Lower leg skin (tissue), 4 donors: ENCODE measurements at regions not wholly inside any gene's neighbourhood (a gene's known extent, or its start where the extent isn't known, plus 50 kb on each side); places are given as distances from the start of the nearest gene placed in this dataset.

ENCODE experiments used
- DNase-seq, 2 donors: peaks; one replicate each; pipeline ENCODE4 v3.0.0-alpha.2; 2019; ENCODE audit warnings: low spot score in 2 of 2
- H3K4me3 ChIP-seq: fragments of 200-600 bp; sonication (generic); 2 replicates; pipeline ENCODE4 v1.5.1; 2017; ENCODE audit warnings: mild to moderate bottlenecking, low read depth; ENCODE audit not compliant: poor library complexity, severe bottlenecking
- POLR2A ChIP-seq, 2 donors: fragments of 450-650 bp; IDR thresholded peaks; one replicate each; pipeline ENCODE4 v1.6.1; 2016 to 2017; ENCODE audit warnings: antibody characterized with exemption in 2 of 2, mild to moderate bottlenecking in 1 of 2, moderate library complexity in 1 of 2
- WGBS, 2 donors: methylation state at CpG; one replicate each; pipeline ENCODE4 v1.1.5; 2018; 5-methylcytosine and 5-hydroxymethylcytosine counted together
- intact Hi-C: fragments of 100-400 bp; cut with DNase I; formaldehyde crosslinking; loops from one replicate; pipeline ENCODE4 v1.15.0; 2023; ENCODE audit warnings: low total_unique reads
- TF ChIP-seq, protein P1 (sequence below), 3 donors: fragments of 450-650 bp; IDR thresholded peaks; one replicate each; pipeline ENCODE4 v1.5.1; 2016; ENCODE audit warnings: antibody characterized with exemption in 3 of 3, mild to moderate bottlenecking in 3 of 3, moderate library complexity in 2 of 3

DNA sequence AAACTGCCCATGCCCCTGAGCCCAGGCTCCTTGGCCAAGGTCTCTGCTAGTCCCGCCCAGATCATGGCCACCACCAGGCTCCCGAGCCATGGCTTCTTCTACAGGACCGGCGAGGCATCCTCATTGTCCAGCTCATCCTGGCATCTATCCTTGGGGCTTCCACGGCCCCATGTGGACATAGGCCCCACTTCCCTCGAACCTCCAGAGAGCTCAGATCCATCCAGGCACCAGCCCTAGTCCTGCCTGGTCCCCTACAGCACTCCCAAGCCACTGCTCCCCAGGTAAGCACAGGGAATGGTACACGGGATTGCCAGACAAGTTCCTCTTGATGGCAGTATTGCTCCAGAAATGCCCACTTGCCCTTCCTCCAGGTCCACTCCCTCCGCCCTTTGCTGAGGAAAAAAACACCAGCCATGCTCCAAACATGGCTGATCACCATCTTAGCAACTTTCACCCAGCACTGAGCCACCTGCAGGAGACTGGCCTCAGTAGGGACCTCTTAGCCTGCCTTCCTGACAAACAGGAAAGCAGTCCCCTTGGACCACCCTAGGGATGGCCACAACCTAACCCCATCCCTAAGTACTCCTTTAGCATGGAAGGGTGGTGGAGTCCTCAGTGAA lies 272.1 kb upstream of the AGTR2 start:
- 67 to 88% methylated on average over 3 to 8 of the region's 8 CpGs for WGBS, 2 donors
- DNase-seq: no peak
- no peak for TF ChIP-seq POLR2A (IDR thresholded peaks at IDR 0.05)
- TF ChIP-seq, protein P1, sequence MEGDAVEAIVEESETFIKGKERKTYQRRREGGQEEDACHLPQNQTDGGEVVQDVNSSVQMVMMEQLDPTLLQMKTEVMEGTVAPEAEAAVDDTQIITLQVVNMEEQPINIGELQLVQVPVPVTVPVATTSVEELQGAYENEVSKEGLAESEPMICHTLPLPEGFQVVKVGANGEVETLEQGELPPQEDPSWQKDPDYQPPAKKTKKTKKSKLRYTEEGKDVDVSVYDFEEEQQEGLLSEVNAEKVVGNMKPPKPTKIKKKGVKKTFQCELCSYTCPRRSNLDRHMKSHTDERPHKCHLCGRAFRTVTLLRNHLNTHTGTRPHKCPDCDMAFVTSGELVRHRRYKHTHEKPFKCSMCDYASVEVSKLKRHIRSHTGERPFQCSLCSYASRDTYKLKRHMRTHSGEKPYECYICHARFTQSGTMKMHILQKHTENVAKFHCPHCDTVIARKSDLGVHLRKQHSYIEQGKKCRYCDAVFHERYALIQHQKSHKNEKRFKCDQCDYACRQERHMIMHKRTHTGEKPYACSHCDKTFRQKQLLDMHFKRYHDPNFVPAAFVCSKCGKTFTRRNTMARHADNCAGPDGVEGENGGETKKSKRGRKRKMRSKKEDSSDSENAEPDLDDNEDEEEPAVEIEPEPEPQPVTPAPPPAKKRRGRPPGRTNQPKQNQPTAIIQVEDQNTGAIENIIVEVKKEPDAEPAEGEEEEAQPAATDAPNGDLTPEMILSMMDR (IDR thresholded peaks at IDR 0.05): no peak
- no peak overlapping the region for H3K4me3 ChIP-seq
- intact Hi-C loops: no loop called here

DNA sequence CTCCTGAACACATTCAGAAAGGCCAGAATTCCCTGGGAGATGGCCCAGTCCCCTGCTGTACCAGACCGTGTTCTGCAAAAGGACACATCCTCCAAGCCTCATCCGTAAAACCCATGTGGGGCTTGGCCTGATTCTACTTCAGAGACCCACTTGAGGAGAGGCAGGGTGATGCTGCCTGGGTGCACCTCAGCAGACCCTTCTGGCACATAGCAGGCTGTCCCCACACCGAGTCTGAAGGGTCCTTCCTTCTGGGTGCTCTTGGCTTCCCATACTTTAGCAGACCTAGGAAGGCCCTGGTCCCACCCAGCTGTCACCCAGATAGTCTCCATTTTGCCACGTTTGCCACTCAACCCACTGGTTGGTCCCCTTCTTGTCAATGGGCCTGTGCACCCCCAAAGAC lies 270.1 kb upstream of the AGTR2 start:
- 56 to 100% methylated on average over 3 of the region's 4 CpGs for WGBS, 2 donors

DNA sequence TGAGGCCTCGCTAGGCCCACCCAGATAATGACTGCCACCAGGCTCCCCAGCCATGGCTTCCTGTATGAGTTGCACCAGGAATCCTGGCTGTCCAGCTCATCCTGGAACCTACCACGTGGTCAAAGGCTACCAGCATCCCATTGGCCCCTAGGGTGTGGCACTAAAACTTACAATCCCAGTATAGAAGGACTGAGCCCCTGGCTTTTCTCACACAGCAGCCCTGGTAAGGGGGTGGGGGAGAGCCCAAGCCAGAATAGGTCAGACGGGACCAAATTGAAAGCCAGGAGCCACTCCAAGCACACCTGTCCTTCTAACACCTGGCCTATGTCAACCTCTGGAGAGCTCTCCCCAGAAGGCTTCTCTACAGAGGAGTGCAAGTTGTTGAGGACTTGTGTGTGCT lies 269.3 kb upstream of the AGTR2 start:
- no peak for DNase-seq
- no peak overlapping the region for H3K4me3 ChIP-seq
- intact Hi-C loops: no loop called here
- 65 to 100% methylated on average over 1 to 2 of the region's 3 CpGs for WGBS, 2 donors
- no peak for TF ChIP-seq POLR2A (IDR thresholded peaks at IDR 0.05)
- TF ChIP-seq, protein P1 (IDR thresholded peaks at IDR 0.05): no peak

More for the DNA sequence above, 270.1 kb upstream of the AGTR2 start:
- intact Hi-C loops: no loop called here
- TF ChIP-seq, protein P1 (IDR thresholded peaks at IDR 0.05): no peak
- TF ChIP-seq POLR2A (IDR thresholded peaks at IDR 0.05): no peak
- DNase-seq: no peak
- no peak overlapping the region for H3K4me3 ChIP-seq

DNA sequence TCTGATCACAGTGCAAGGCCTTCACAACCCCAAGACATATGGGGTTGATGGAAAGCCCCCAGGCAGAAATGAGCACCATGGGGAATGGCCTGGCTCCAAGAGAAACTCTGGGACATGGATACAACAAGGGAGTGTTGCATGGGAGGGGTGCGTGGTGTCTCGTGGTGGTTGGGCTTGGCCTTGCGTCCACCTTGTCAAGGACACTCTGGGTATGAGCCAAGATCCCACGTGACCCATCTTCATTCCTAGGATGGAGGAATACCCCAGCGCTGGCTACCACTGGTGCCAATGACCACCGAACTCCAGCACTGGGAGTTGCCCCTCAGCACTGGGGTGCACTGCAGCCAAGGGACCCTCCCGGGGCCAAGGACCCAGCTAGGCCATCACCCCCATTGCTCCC lies 267.5 kb upstream of the AGTR2 start:
- intact Hi-C loops: no loop called here
- DNase-seq: no peak

DNA sequence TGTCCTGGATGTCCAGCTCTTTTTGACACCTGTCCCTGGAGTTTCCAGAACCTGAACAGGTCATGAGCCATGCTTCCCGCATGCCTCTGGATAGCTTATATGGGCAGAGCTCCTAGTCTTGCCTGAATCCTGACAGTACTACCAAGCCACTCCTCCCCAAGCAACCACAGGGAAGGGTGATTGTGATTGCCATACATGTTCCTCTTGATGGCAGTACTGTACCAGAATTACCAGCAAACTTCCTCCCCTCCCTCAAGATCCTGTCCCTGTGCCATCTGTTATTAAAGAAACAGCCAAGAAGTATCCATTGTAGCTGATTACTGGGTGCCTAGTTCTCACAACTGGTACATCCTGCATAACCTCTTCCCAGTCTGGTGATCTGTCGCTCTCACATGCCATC lies 264.3 kb upstream of the AGTR2 start:
- TF ChIP-seq, protein P1 (IDR thresholded peaks at IDR 0.05): no peak
- no peak for TF ChIP-seq POLR2A (IDR thresholded peaks at IDR 0.05)
- no peak overlapping the region for H3K4me3 ChIP-seq
- WGBS, 2 donors: 78 to 94% methylated on average over 1 to 2 of the region's 2 CpGs
- intact Hi-C loops: no loop called here
- DNase-seq: no peak

More for the DNA sequence above, 267.5 kb upstream of the AGTR2 start:
- TF ChIP-seq POLR2A (IDR thresholded peaks at IDR 0.05): no peak
- TF ChIP-seq, protein P1 (IDR thresholded peaks at IDR 0.05): no peak
- no peak overlapping the region for H3K4me3 ChIP-seq
- WGBS, 2 donors: 80 to 88% methylated on average over 6 to 7 of the region's 7 CpGs

DNA sequence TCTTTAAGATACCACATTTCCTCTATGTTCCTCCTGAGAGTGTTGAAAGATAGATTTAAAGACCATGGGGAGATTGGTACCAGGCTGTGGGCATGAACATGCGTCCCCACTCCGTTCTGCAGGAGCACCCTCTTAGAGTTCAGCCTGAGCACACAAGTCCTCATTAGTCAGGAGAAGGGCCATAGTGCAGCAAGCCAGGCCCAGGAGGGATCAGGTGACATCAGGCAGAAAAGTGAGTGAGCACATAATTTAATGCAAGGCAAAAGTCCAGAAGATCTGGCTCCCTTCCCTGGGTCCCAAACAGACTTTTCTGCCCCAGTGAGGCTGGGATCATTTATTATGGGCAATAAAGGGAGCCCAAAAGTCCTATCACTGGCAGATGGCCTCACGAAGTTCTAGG lies 263.7 kb upstream of the AGTR2 start:
- 78 to 83% methylated on average over 2 to 3 of the region's 3 CpGs for WGBS, 2 donors
- H3K4me3 ChIP-seq: no peak overlapping the region
- TF ChIP-seq POLR2A (IDR thresholded peaks at IDR 0.05): no peak
- TF ChIP-seq, protein P1 (IDR thresholded peaks at IDR 0.05): no peak
- DNase-seq: no peak
- intact Hi-C loops: no loop called here
